GM21367 (cell line): ENCODE measurements at regions not wholly inside any gene's neighbourhood (a gene's known extent, or its start where the extent isn't known, plus 50 kb on each side); places are given as distances from the start of the nearest gene placed in this dataset.
"Not testable (repeated sequence)": the region's sequence is repeated elsewhere in the genome, so short reads cannot be mapped to it uniquely, and the experiment has no call there.

ENCODE experiments used
- ATAC-seq: cut with Tn5 transposase; IDR thresholded peaks from one replicate; pipeline ENCODE4 v1.9.1; 2021; ENCODE audit not compliant: unreplicated experiment

DNA sequence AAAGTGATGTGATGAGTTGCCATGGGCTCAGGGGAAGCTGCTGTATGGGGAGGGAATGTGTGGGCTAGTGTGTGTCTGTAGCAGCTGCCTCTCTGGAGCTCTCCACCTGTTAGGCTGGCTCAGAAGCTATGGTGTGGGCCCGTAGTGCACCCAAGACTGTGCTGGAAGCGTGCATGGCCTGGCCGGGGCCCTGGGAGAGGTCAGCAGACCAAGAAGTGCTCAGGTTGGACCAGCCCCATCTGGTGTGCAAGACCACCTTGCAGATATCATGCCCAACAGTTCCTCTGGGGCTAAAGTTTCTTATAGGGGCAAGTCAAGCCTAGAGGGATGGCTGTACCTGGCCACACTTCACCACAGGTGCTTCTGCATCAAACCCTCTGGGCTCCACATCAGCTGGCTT, 274.4 kb upstream of the CCDC179 start:
- ATAC-seq = no peak

DNA sequence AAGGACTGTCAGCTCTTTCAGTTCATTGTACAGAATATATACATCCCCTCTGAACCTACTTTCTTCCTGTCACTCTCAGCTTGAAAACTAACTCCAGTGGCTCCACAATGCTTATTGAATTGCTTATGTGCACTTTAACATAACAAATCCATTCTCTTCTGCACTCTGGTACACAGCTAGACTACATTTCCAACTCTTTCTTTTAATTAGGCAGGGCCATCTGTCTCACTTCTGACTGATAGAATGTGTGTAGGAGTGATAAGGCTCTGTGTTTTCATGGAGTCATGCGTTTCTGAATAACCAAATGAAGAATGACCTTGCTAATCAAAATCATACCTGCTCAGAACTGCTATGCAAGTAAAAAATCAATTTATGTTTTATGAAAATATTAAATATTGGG, 278.5 kb upstream of the CCDC179 start:
- ATAC-seq = no peak

DNA sequence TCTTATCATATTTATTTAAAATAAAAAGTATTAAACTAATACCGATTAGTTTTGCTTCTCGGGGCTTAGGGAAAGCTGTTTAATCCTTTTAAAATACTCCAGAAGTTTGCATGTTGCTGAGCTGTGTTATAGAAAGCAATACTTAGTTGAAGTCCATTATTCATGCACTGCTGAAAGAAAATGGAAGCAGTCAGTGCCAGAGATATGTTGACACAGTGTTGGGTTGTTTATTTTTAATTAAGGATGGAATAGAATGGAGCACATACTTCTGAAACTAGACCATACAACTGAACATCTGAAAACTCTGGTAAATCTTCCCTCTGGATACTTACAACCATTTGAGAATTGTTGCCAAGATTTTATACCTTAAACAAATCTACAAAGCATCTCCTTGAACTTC, 282.7 kb upstream of the CCDC179 start:
- ATAC-seq = no peak

DNA sequence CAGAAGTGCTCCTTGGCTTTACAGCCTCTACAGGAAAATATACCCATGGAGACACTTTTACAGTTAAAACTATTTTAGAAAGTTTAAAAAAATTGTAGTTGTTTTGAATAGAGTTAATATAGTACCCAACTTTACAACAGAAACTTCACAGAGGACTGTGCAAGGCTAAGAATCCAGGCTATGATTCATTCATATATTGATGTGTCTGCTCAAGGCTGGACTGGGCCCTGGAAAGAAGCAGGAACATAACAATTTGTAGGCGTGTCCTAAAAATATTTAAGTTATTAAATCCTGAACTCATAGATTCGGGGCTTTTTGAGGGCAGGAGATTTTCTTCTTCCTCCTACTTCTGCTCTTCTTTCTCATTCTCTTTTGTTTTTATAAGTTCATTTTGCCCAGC, 291.5 kb upstream of the CCDC179 start:
- no peak for ATAC-seq

DNA sequence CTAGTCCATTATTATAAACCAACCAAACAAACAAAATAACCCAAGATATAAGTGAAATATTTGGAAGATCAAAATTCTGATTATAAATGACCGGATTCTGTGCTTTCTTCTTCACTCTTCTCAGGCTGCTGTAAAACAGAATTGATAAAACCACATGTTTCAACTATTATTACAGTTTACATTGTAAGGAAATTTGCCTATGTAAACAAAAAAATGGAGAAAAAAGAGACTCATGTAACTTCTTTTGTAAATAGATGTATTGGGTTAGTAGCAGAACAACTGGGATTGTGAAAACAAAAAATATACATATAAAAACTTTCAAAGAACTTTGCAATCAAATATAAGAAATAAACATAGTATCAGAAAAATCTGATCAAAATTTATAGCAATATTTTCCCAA, 295.2 kb upstream of the CCDC179 start:
- no peak for ATAC-seq

DNA sequence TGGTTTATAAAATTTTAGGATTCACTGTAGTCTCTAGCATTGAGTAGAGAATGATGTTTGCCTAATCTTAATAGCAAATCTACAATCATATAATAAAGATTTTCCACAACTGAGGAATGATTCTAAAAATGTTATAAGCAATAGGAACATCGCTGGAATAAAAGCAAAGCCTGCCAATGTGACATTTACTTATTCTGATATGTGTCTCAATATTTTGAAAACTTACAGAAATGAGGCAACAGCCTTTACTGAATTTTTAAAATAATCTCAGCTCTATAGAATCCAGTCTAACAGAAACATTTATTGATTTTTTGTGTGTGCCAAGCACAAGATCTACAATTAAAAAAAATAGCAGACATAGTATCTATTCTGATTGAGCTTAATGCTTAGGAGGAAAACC, 303.7 kb upstream of the CCDC179 start:
- ATAC-seq = no peak

DNA sequence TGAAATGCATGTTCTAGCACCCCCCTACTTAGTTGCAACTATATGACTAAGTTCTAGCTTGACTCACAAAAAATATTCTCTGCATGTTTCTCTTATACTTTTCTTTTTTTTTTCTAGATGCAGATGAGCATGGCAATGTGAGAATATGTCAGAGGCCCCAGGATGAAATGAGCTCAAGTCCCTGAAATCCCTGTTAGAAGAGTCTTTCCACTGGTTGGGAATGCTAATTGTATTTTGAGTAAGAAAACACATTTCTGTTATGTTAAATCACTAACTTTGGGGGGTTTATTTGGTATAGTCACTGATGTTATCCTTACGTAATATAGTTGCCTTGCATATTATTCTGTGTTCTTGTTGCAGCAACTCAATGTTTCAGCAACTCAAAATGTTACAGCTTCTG, 306.1 kb upstream of the CCDC179 start:
- ATAC-seq = no peak

DNA sequence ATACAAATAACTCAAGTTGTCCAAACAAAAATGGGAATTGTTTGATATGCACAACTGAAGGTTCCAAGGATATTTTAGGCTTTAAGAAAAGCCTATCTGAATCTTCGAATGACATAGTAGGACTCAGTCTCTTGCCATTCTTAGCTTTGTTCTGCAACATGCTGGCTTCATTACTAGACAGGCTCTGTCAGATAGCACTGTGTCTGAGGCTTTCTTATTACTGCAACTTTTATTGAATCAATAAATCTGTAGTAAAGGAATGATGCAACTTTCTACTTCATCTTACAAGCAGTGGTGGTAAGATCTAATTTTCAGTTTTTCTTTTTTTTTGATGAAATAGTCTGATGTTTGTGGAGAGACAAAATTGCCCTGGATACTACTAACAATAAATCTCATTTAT, 319.3 kb upstream of the CCDC179 start:
- ATAC-seq = no peak

DNA sequence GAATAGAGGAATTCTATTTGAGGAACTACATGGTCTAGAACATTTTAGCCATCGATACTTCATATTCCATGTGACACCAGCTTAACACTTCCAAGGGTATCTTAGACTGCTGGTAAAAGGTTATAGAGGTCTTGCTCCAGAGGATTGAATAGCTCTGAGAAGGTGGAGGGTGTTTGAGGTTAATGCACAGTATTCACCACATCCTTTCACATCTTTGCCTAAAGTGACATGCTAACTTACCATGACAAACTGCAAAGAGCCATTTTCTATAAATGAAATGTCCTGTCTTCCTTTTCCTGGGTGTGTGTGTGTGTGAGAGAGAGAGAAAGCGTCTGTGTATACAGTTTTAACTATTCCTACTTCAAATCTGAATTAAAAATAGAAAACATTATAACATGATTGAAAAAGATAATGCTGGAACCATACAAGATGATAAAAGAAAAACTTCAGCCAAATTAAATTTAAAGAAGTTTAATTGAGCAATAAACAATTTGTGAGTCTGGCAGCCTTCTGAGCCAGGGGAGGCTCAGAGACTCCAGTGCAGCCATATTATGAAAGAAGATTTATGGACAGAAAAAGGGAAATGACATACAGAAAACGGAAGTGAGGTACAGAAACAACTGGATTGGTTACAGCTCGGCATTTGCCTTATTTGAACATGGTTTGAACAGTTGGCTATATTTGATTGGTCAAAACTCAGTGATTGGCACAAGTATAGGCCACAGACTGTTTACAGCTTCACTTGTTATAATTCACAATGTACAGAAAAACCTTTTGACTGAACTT, 320.9 kb upstream of the CCDC179 start:
- no peak for ATAC-seq

DNA sequence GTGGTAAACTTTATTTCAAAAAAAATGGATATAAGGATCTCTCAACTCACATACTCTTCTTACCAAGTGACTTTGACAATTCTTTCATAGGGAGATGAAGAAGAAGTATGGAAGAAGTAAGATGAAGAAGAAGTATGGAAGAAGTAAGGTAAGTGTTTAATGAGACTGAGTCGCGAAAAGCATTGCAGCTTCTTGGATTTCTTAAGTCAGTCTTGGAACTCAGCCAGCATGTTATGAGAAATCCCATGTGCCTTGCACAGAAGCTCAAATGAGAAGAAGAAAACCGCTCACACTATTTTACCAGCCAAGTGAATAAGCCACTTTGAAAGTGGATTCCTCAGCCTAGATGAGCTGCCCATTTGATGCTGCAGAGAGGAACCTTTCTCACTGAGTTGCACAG, 332.0 kb upstream of the CCDC179 start:
- no peak for ATAC-seq

DNA sequence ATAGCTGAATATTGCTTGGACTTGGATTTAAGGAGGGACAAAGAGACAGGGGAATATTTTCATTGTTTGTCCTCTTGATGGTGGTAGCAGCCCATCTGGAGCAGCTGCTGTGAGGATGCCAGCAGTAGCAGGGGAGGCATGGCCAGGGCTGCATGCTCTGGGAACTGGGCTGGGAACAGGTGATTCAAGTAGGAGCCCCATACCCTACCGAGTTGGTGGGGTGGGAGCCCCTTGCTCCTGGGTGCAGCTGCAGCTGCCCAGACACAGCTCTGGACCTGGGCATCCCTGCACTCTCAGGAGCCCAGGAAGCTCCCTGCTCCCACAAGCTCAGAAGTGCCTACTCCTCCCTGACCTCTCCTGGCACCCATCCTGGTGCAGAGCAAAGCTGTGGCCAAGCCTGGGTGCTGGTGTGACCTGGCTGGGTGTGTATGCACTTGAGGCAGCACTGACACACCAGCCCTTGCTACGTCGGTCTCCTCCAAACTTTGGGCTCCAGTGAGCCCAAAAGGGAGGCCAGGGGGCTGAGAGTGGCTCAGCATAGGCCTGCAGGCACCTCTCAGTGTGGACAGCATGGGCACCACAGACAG, 341.8 kb upstream of the CCDC179 start:
- ATAC-seq = no peak

DNA sequence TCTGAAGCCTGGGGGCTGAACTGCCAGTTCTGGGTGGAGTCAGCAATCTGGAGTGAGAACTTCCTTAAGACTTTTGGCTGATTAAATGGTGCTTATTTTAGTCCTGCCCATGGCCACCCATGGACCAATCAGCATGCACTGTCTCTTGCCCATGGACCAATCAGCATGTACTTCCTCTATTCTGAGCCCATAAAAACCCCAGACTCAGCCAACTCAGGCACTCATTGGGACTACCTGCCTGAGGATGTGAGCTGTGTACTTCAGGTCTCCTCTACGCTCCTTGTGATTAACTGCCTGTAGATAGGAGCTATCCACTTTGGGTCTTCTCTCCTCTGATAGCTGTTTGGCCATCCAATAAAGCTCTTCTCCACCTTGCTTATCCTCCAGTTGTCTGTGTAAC, 342.3 kb upstream of the CCDC179 start:
- ATAC-seq = no peak

DNA sequence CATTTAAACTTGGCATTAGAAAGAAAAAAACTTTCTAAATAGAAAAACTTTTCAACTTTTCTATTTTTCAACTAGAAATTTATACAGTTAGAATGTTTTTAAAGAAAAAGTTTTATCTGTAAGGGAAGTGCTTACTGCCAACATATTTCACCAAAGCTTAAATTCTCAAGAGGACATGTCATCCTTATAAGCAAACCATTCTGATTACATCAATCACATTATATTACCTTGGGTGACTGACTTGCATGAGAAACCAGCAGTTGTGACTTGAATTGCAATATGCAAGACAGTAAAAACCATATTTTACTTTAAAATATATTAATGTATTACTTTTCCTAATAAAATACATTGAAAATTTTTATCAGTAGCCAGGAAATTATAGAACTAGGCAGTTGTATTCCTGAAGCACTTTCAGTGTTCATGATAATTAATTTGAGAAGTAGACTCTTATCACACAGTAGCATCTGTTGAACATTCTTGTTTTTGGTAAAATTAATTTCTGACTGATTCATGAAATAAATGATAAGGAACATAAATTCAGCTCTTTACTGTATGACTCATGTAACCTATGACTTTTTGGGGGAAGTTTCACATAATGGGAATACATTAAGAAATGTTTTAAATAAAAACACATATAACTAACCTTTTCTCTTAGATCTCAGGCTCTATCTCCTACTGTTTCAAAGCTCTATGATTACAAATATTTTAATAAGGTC, 345.0 kb upstream of the CCDC179 start:
- ATAC-seq = no peak

DNA sequence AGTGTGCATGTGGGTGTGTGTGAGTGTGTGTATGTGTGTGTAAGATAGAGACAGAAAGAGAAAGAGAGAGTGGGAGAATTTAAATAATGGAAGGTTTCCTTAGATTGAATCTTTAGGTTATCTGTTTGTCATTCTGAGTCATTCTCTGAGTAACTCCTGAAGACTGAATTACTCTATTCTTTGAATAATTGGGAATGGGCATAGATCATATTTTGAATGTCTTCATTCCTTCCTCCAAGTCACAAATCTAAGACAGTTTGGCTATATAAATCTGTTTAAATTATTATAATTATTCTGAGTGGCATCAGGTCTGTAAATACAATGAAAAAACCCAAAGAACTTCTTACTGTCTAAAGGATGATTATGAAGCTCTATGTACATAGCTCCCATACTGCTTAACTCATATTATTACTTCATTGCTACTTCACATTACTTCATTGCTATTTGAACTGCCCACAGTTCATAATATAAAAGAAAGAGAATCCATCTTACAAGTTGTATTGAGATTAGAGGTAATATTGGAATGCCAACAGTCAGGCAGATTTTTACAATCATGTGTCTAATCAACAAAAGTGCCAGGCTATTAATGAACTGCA, 346.6 kb upstream of the CCDC179 start:
- ATAC-seq = no peak

DNA sequence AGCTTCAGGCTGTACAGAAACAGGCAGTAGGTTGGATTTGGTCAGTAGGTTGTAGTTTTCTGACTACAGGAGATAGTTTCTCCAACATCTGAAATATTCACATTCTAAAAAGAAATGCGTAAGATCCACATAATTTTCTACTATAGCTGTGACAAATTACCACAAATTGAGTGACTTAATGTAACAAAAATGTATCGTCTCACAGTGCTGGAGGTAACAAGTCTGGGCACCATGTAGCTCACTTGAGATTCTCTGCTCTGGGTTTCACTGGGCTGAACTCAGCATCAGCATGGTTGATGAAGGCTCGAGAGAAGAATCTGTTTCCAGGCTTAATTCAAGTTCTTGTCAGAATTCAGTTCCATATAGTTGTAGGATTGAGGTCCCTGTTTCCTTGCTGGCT, 350.9 kb upstream of the CCDC179 start:
- no peak for ATAC-seq

DNA sequence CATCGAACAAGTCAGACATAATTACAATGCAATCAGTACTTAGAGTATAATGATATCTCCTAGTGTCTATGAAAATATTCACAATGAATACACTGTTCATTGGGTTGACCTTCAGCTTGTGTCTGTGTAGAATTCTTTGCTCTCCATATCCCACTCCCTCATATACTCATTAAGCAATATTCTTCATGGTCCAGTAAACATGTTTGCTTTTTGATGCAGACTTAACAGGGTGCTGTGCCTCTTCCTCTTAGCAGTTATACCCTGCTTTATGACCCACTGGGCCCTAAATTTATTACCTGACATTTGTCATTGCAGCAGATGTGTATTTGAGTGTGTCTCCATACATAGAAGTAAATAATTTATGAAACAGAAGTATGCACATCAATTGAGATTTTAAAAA, 352.5 kb upstream of the CCDC179 start:
- ATAC-seq = no peak

DNA sequence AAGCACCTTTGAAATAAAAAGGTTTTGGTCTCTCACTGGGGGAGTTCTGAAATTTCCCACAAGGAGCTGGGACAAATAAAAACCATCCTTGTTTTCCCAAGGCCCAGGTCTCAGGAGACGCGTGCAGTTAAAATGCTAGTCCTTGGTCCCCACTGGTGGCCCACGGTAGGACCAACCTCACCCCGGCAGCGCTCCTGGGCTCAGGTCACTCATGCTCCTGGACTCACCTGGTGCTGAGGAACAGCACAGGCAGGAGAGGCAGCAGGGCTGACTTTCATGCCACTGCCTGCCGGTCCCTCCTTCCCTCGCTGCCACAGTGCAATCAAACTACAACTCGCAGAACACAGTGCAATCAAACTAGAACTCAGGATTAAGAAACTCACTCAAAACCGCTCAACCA, 356.8 kb upstream of the CCDC179 start:
- no peak for ATAC-seq

DNA sequence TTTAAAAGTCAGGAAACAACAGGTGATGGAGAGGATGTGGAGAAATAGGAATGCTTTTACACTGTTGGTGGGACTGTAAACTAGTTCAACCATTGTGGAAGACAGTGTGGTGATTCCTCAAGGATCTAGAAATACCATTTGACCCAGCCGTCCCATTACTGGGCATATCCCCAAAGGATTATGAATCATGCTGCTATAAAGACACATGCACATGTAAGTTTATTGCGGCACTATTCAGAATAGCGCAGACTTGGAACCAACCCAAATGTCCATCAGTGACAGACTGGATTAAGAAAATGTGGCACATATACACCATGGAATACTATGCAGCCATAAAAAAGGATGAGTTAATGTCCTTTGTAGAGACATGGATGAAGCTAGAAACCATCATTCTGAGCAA, 359.8 kb upstream of the CCDC179 start:
- not testable (repeated sequence) for ATAC-seq

DNA sequence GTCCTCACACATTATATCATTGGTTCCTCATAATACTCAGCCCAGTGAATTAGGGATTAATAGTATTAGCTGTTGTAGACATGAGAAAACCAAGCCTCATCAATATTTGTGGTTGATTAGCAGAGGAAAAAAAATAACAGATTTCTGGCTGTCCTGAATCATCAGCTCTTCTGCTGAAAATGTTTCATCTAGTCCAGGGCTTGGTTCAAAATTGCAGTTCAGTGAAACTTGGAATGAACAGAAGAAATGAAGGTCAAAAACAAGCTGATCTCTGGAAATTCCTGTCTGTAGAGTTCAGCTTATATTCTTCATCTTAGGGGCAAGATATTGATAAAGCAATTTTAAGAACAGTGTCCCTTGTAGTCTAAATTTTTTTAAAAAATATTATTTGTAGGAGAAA, 361.1 kb upstream of the CCDC179 start:
- no peak for ATAC-seq

DNA sequence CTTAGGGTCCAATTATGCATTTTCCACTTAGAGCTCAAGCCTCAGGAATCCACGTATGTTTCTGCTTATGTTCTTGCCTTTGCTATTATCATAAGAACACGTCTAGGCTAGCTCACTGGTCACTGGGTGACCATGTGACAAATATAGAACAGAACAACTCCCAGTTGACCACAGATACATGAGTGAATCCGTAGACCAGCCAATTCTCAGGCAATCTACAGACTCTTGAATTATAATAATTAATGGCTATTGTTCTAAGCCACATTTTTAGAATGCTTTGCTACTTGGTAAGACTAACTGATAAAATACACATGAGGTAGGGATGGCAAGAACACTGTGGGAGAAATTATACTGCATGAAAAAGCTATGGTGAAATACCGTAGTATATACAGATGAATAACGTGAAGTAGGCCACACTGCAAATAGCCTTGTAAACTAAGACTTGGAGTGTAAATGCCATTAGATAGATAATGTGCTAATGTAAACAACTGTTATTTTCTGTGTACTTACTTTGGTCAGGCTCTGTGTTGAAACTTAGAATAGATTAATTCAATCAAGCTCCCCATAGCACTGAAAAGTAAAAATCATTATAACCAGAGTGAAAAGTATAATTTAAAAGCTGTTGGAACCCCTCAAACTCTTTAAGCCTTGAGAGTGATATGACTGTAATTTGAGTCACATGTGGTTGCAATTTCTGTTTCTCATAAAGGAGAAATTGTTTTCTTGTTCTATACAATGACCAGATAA, 366.2 kb upstream of the CCDC179 start:
- no peak for ATAC-seq

DNA sequence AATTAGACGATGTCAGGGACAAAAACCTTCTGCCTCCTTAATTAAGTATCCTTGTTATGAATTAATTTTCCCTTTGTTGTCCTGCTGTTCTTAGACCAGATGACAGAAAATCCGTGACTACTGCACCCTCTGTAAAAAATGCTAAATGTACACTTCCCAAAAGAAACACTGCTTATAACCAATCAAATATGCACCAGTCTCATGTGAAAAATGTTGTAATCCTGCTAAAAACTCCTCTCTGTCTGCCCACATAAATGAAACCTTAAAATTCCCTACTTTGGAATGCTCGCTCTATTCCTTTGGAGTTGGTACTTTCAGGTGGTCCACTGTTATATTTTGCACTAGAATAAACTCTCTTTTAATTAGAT, 366.8 kb upstream of the CCDC179 start:
- ATAC-seq = no peak
